ENCODE measurements at regions not wholly inside any gene's neighbourhood (a gene's known extent, or its start where the extent isn't known, plus 50 kb on each side); places are given as distances from the start of the nearest gene placed in this dataset.

- DNase-seq (ENCODE audit: low spot score) (no peak), ATAC-seq (no peak)
- Mint-ChIP-seq H3K36me3 (no peaks in the 10 kb centered on the region), H3K27ac (no peak overlapping the region), H3K9me3 (peaks cover 11% of the 10 kb centered on the region), H3K27me3 (ENCODE audit: low read depth) (no peaks in the 10 kb centered on the region), H3K4me3 (no peak overlapping the region), H3K4me1 (0 out of 2 replicates have a peak, but pooled peaks cover 4% of the 10 kb centered on the region)
- no peak for TF ChIP-seq JUN (CRISPR knock-in tag; IDR thresholded peaks at IDR 0.05)
- TF ChIP-seq GTF2I (CRISPR knock-in tag; conservative IDR thresholded peaks at IDR 0.05) = no peak
- no peak for TF ChIP-seq ELF4 (CRISPR knock-in tag; IDR thresholded peaks at IDR 0.05; ENCODE audit: low read depth)
- TF ChIP-seq MXD4 (CRISPR knock-in tag; IDR thresholded peaks at IDR 0.05; ENCODE audit: borderline replicate concordance) = no peak
- no peak for TF ChIP-seq ZBTB43 (CRISPR knock-in tag; IDR thresholded peaks at IDR 0.05)
- TF ChIP-seq AFF4 (CRISPR knock-in tag; IDR thresholded peaks at IDR 0.05; ENCODE audit: borderline replicate concordance) = no peak
- no peak for TF ChIP-seq IRF2 (CRISPR knock-in tag; IDR thresholded peaks at IDR 0.05; ENCODE audit: borderline replicate concordance, low read depth)
- no peak for TF ChIP-seq MLX (CRISPR knock-in tag; IDR thresholded peaks at IDR 0.05)
- TF ChIP-seq MAX (CRISPR knock-in tag; IDR thresholded peaks at IDR 0.05) = no peak
- ChIA-PET CTCF (no interaction called here), POLR2A (no interaction called here)
Observed at GRCh38 chr5:158610051-158610415, 489.7 kb downstream of the EBF1 start.

- no peak overlapping the region for H3K27ac Mint-ChIP-seq
Observed at GRCh38 chr5:158609333-158610050, 490.2 kb downstream of the EBF1 start.

GRCh38 chr5:158607088-158607487, 492.6 kb downstream of the EBF1 start:
- H3K9me3 Mint-ChIP-seq = peaks cover 11% of the 10 kb centered on the region
- no peak for ATAC-seq
- CTCF ChIA-PET = no interaction called here
- no peak for TF ChIP-seq NR1H2 (CRISPR knock-in tag; IDR thresholded peaks at IDR 0.05)
- no peak for TF ChIP-seq ZNF317 (CRISPR knock-in tag; IDR thresholded peaks at IDR 0.05; ENCODE audit: borderline replicate concordance, low read depth)
- no peak for TF ChIP-seq ATF3 (CRISPR knock-in tag; conservative IDR thresholded peaks at IDR 0.05)
- no peak for TF ChIP-seq CREB1 (CRISPR knock-in tag; IDR thresholded peaks at IDR 0.05)
- TF ChIP-seq EMX1 (CRISPR knock-in tag; IDR thresholded peaks at IDR 0.05) = no peak
- TF ChIP-seq ARID4B (CRISPR knock-in tag; IDR thresholded peaks at IDR 0.05; ENCODE audit: borderline replicate concordance) = no peak

More at GRCh38 chr5:158609333-158610050, 490.2 kb downstream of the EBF1 start:
- H3K36me3 Mint-ChIP-seq = no peaks in the 10 kb centered on the region
- H3K4me1 Mint-ChIP-seq = 0 out of 2 replicates have a peak, but pooled peaks cover 4% of the 10 kb centered on the region
- ChIA-PET CTCF (no interaction called here), POLR2A (no interaction called here)
- TF ChIP-seq ETV6 (CRISPR knock-in tag; IDR thresholded peaks at IDR 0.05) = no peak
- no peak for TF ChIP-seq FOXP1 (CRISPR knock-in tag; IDR thresholded peaks at IDR 0.05; ENCODE audit: borderline replicate concordance)
- TF ChIP-seq TP53 (CRISPR knock-in tag; IDR thresholded peaks at IDR 0.05) = no peak
- TF ChIP-seq TCF7 (CRISPR knock-in tag; IDR thresholded peaks at IDR 0.05; ENCODE audit: low read depth) = no peak
- TF ChIP-seq ZNF512 (CRISPR knock-in tag; IDR thresholded peaks at IDR 0.05; ENCODE audit: borderline replicate concordance) = no peak
- peaks cover 11% of the 10 kb centered on the region for H3K9me3 Mint-ChIP-seq
- H3K27me3 Mint-ChIP-seq (ENCODE audit: low read depth) = no peaks in the 10 kb centered on the region
- ATAC-seq (no peak), DNase-seq (ENCODE audit: low spot score) (no peak)
- no peak overlapping the region for H3K4me3 Mint-ChIP-seq

More at GRCh38 chr5:158607088-158607487, 492.6 kb downstream of the EBF1 start:
- Mint-ChIP-seq H3K4me3 (no peak overlapping the region), H3K27ac (no peak overlapping the region), H3K27me3 (ENCODE audit: low read depth) (no peaks in the 10 kb centered on the region), H3K4me1 (0 out of 2 replicates have a peak, but pooled peaks cover 4% of the 10 kb centered on the region), H3K36me3 (no peaks in the 10 kb centered on the region)
- POLR2A ChIA-PET = no interaction called here
- no peak for DNase-seq (ENCODE audit: low spot score)

Data from WTC11 (cell line).